HepG2 (cell line): ENCODE measurements at regions not wholly inside any gene's neighbourhood (a gene's known extent, or its start where the extent isn't known, plus 50 kb on each side); places are given as distances from the start of the nearest gene placed in this dataset.

Experiments
- ATAC-seq: fragments of 200-7000 bp; cut with Tn5 transposase; 3 replicates; pipeline ENCODE4 v1.9.1; 2020; ENCODE audit warnings: mild to moderate bottlenecking, moderate library complexity
- BruUV-seq: library from RNA; stranded (reverse); fragments of 400-500 nt; replicated peaks from 2 replicates; lab custom pipeline; 2021; lab: Mats Ljungman, UMichigan
- CTCF ChIA-PET: fragments of 300-600 bp; formaldehyde crosslinking; extraction: SDS; loops from one replicate; lab custom pipeline; 2021; ENCODE audit warnings: low total read pairs, inconsistent platforms, low intra/inter-chr PET ratio; lab: Yijun Ruan, JAX
- POLR2A ChIA-PET: fragments of 350-600 bp; sonication (Branson Sonifier 250); formaldehyde crosslinking; loops from one replicate; lab custom pipeline; 2020; ENCODE audit warnings: antibody characterized with exemption, inconsistent platforms; lab: Yijun Ruan, JAX
- DNase-seq: peaks from one replicate; pipeline ENCODE4 v3.0.0-alpha.2; 2015; ENCODE audit warnings: low spot score
- FAIRE-seq: peaks from 3 replicates; lab custom pipeline; 2011; peaks lifted over from hg19 to GRCh38; lab: Jason Lieb, UNC
- H2AFZ ChIP-seq: one replicate; pipeline ENCODE4 v1.6.1; 2011; ENCODE audit warnings: low read length, inconsistent platforms
- H3K27ac ChIP-seq: fragments of 300-600 bp; 3 replicates; pipeline ENCODE4 v1.8.0; 2011; ENCODE audit warnings: mixed run types, mild to moderate bottlenecking, mixed read lengths, low read length, inconsistent platforms; ENCODE audit not compliant: insufficient read depth; ENCODE audit errors: extremely low read length
- H3K27me3 ChIP-seq, 2 experiments: fragments of 200-600 bp in 1 of 2; 2 replicates in 1 of 2; 3 replicates in 1 of 2; pipeline versions ENCODE4 v1.6.0 to v1.8.0; 2011; ENCODE audit warnings: low read length in 2 of 2, mild to moderate bottlenecking in 2 of 2, moderate library complexity in 2 of 2, inconsistent platforms in 1 of 2; ENCODE audit not compliant: insufficient read depth in 2 of 2, control insufficient read depth in 1 of 2
- H3K36me3 ChIP-seq, 2 experiments: fragments of 200-600 bp in 1 of 2; replicated peaks in 1 of 2; 2 replicates in 1 of 2; 3 replicates in 1 of 2; pipeline versions ENCODE4 v1.5.1 to v1.8.0; 2011; ENCODE audit warnings: low read length in 2 of 2, inconsistent platforms in 1 of 2; ENCODE audit not compliant: insufficient read depth in 2 of 2, control insufficient read depth in 1 of 2
- H3K4me1 ChIP-seq: 2 replicates; pipeline ENCODE4 v1.5.1; 2012; ENCODE audit warnings: low read length, inconsistent platforms; ENCODE audit not compliant: insufficient read depth
- H3K4me2 ChIP-seq: 2 replicates; pipeline ENCODE4 v1.6.0; 2011; ENCODE audit warnings: low read depth, low read length, inconsistent platforms
- H3K4me3 ChIP-seq, 3 experiments: fragments of 200-600 bp in 1 of 3; sonication (generic), shearing (Covaris generic) in 1 of 3; replicated peaks in 1 of 3; 2 replicates each; pipeline ENCODE4 v1.5.1; 2011 to 2016; ENCODE audit warnings: low read length in 3 of 3, inconsistent platforms in 2 of 3, low read depth in 2 of 3, mild to moderate bottlenecking in 2 of 3, control low read depth in 1 of 3, mixed read lengths in 1 of 3; ENCODE audit not compliant: insufficient read depth in 1 of 3
- H3K79me2 ChIP-seq: one replicate; pipeline ENCODE4 v1.6.1; 2011; ENCODE audit warnings: low read length, inconsistent platforms; ENCODE audit not compliant: insufficient read depth
- H3K9ac ChIP-seq: 2 replicates; pipeline ENCODE4 v1.6.0; 2011; ENCODE audit warnings: mild to moderate bottlenecking, low read depth, low read length, inconsistent platforms; ENCODE audit not compliant: insufficient read depth
- H3K9me3 ChIP-seq: 2 replicates; pipeline ENCODE4 v1.5.1; 2012; ENCODE audit warnings: mild to moderate bottlenecking, low read length
- H4K20me1 ChIP-seq: 2 replicates; pipeline ENCODE4 v1.6.0; 2011; ENCODE audit warnings: inconsistent platforms, mild to moderate bottlenecking, low read length, moderate library complexity; ENCODE audit not compliant: insufficient read depth
- CHCHD3 ChIP-seq: sonication (generic); formaldehyde crosslinking; IDR thresholded peaks from 2 replicates; pipeline ENCODE4 v1.8.0; 2022; ENCODE audit warnings: mild to moderate bottlenecking, missing genetic modification reagents, moderate library complexity
- KLF9 ChIP-seq: IDR thresholded peaks from 2 replicates; pipeline ENCODE4 v1.6.1; 2016; ENCODE audit warnings: low read depth
- SMC3 ChIP-seq: IDR thresholded peaks from 2 replicates; pipeline ENCODE4 v1.6.1; 2011; ENCODE audit warnings: low read length, improper control_type of control experiment
- STAG1 ChIP-seq: sonication (generic); formaldehyde crosslinking; IDR thresholded peaks from 2 replicates; pipeline ENCODE4 v1.4.0; 2020; ENCODE audit warnings: missing genetic modification reagents
- WGBS: methylation state at CpG from one replicate; pipeline ENCODE4 v1.1.6; 2017; ENCODE audit warnings: low lambda C conversion rate; 5-methylcytosine and 5-hydroxymethylcytosine counted together
- in situ Hi-C: cut with HindIII; loops from 2 replicates; pipeline ENCODE4 v1.10.0; 2017; ENCODE audit warnings: low pct_unique_long_range_greater_than_20kb; ENCODE audit not compliant: extremely low pct_ligation_motif_present
- intact Hi-C: fragments of 100-400 bp; cut with micrococcal nuclease; formaldehyde crosslinking; loops from one replicate; pipeline ENCODE4 v1.10.0; 2022; ENCODE audit not compliant: unreplicated experiment
- TF ChIP-seq, protein P1 (sequence below): sonication (generic); formaldehyde crosslinking; IDR thresholded peaks from 2 replicates; pipeline ENCODE4 v1.4.0; 2020; ENCODE audit warnings: missing genetic modification reagents
- TF ChIP-seq, protein P2 (sequence below): sonication (generic); formaldehyde crosslinking; IDR thresholded peaks from 2 replicates; pipeline ENCODE4 v1.5.0; 2020; ENCODE audit warnings: mild to moderate bottlenecking, missing genetic modification reagents, moderate library complexity

- no peaks in the 10 kb centered on the region for H3K79me2 ChIP-seq
- DNase-seq: peak; percentile 19
- H3K27me3 ChIP-seq: no peaks in the 10 kb centered on the region; a peak in 1 of 5 replicates
- WGBS: 0% methylated on average over 2 of the region's 2 CpGs
- H3K36me3 ChIP-seq: no peaks in the 10 kb centered on the region
- H3K9me3 ChIP-seq: no peaks in the 10 kb centered on the region
- H3K4me3 ChIP-seq: no peak overlapping the region
- H2AFZ ChIP-seq: no peak overlapping the region
- no peak for ATAC-seq
- no peak overlapping the region for H3K27ac ChIP-seq
- H3K9ac ChIP-seq: no peak overlapping the region
- no TSS peak for BruUV-seq
- ChIA-PET CTCF (interaction anchor here (1.4 to 1.9 kb wide), 3 partner anchors 83 to 1168 kb away, joined by 4 to 8 read pairs (median 4); no protein-coding TSS in a partner anchor), POLR2A (no interaction called here)
- in situ Hi-C loops: loop anchor here (10.0 to 25.0 kb wide), 2 partner anchors 164 to 1177 kb away; no protein-coding TSS in a partner anchor
- intact Hi-C loops: loop anchor here (1.0 to 2.0 kb wide), 3 partner anchors 83 to 1168 kb away; no protein-coding TSS in a partner anchor
- FAIRE-seq: no peak
- no peak overlapping the region for H3K4me2 ChIP-seq
- no peaks in the 10 kb centered on the region for H3K4me1 ChIP-seq
- TF ChIP-seq KLF9 (CRISPR knock-in tag) (no peak), STAG1 (CRISPR knock-in tag) (peak; percentile 70), SMC3 (peak; percentile 11; the same call in 1 of the 2 replicates), CHCHD3 (CRISPR knock-in tag) (no peak)
- TF ChIP-seq, protein P1, sequence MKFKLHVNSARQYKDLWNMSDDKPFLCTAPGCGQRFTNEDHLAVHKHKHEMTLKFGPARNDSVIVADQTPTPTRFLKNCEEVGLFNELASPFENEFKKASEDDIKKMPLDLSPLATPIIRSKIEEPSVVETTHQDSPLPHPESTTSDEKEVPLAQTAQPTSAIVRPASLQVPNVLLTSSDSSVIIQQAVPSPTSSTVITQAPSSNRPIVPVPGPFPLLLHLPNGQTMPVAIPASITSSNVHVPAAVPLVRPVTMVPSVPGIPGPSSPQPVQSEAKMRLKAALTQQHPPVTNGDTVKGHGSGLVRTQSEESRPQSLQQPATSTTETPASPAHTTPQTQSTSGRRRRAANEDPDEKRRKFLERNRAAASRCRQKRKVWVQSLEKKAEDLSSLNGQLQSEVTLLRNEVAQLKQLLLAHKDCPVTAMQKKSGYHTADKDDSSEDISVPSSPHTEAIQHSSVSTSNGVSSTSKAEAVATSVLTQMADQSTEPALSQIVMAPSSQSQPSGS (CRISPR knock-in tag): no peak
- TF ChIP-seq, protein P2, sequence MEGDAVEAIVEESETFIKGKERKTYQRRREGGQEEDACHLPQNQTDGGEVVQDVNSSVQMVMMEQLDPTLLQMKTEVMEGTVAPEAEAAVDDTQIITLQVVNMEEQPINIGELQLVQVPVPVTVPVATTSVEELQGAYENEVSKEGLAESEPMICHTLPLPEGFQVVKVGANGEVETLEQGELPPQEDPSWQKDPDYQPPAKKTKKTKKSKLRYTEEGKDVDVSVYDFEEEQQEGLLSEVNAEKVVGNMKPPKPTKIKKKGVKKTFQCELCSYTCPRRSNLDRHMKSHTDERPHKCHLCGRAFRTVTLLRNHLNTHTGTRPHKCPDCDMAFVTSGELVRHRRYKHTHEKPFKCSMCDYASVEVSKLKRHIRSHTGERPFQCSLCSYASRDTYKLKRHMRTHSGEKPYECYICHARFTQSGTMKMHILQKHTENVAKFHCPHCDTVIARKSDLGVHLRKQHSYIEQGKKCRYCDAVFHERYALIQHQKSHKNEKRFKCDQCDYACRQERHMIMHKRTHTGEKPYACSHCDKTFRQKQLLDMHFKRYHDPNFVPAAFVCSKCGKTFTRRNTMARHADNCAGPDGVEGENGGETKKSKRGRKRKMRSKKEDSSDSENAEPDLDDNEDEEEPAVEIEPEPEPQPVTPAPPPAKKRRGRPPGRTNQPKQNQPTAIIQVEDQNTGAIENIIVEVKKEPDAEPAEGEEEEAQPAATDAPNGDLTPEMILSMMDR (CRISPR knock-in tag): peak; percentile 46
- H4K20me1 ChIP-seq: no peaks in the 10 kb centered on the region
Observed at GRCh38 chr3:80688814-80689213, 921.0 kb upstream of the ROBO1 start.
